SK-N-DZ (cell line): ENCODE measurements at regions not wholly inside any gene's neighbourhood (a gene's known extent, or its start where the extent isn't known, plus 50 kb on each side); places are given as distances from the start of the nearest gene placed in this dataset.

Source experiments
- DNase-seq: peaks from one replicate; pipeline ENCODE4 v3.0.0-alpha.2; 2015; ENCODE audit warnings: low spot score

DNA sequence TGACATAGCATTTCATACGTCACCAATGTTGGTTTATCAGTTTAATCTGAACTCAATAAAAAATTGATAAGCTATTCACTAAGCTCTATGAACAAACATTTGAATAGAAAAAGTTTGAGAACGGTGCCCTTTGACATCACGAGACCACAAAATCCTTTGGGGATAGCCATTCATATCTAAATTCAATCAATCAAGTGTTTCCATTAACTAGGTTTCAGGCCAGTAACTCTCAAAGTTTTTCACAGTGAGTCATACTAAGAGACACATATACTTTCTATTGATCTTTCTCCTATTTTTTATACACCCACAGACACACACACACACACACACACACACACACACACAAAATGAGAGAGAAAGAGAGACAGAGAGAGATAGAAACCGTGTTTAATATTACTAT is 235.4 kb upstream of the SNX7 start:
- DNase-seq = no peak

DNA sequence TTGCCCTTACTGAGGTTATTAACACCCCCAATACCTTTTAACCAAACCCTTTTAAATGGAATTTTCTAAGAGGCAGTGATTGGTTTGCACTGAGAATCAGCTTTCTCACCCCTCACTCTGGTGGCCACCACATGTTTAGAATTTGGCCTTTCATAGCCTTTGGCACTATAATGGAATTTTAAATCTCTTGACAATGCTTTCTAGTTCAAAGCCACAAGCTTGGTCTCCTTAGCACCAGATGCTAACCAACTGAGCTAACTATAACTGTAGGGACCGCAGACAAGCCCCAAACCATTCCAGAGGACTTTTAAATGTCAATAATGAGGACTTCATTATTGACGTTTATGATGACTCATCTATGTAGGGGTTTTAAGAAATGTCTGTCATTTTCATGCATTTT is 238.7 kb upstream of the SNX7 start:
- no peak for DNase-seq

DNA sequence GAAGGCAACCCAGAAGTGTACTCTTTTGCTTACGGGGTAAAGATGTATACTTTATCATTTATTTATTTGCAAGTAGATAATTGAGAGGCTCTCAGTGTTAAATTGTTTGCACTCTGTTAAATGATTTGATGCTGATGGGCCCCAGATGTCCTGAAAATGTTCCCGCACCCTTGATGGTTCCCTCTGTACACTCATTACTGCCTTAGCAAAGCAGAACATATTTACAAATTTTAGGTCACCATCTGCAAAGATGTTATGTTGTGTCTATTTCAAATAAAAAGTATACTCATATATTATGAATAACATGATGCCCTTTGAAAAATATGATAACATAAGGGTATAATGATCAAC is 240.5 kb upstream of the SNX7 start:
- no peak for DNase-seq

DNA sequence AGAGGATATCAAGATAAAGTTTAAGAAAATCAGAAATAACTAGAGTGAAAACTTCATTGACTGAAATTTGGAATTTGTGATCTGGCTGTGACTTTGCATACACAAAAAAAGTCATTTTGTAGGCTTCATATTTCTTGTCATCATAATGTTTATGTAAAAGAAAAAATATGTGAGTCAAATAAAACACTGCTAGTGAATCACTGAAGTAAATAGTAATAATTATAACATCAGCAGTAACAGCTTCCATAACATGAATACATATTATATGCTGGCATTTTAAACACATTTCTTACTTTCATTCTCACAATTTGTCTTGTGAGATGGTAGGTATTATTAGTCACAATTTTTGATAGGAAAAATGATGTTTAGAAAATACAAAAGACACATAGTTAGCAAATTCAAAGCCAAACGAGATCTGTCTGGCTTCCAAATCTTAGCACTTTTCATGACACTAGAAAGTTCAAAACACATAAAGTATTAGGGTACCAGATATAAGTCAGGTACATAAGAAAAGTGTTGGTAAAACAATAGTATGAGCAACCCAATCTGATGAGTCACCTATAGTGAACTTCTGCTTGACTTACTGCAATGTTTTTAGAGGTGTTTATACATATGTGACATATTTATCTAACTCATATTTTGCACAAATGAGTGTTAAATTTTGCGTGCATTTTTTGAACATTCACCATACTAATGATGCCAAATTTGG is 241.0 kb upstream of the SNX7 start:
- DNase-seq = no peak

DNA sequence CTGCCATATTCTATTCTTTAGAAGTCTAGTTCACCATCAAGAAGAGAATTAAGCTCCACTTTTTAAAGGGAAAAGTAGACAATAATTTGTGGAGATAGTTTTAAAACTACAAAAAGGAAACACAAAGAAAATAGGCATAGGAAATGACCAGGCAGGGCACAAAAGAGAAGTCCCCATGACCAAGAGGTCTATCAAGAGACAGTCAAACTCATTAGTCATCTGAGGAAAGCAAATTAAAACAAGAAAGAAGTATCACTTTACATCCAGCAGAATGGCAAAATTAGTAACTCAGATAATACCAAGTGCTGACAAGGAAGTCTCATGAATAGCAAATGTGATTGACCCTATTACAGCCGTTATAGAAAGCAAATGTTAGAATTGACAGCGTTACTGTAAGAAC is 243.7 kb upstream of the SNX7 start:
- DNase-seq = no peak

DNA sequence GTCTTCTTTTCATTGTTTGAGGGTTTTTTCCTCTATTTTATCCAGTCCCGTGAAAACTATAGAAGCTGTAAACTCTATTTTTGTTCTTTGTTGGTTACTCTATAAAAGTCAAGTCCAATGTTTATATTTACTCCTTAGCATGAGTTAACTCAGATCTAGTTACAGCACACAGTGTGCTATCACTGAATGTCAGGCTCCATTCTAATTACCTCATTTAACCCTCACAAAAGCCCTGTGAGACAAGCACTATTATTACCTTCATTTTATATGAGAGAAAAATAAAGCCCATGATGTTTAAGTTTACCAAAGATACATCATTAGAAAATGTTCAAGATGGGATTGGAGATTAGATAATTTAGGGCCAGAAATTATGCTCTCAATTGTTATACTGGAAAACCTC is 251.4 kb upstream of the SNX7 start:
- DNase-seq = no peak

DNA sequence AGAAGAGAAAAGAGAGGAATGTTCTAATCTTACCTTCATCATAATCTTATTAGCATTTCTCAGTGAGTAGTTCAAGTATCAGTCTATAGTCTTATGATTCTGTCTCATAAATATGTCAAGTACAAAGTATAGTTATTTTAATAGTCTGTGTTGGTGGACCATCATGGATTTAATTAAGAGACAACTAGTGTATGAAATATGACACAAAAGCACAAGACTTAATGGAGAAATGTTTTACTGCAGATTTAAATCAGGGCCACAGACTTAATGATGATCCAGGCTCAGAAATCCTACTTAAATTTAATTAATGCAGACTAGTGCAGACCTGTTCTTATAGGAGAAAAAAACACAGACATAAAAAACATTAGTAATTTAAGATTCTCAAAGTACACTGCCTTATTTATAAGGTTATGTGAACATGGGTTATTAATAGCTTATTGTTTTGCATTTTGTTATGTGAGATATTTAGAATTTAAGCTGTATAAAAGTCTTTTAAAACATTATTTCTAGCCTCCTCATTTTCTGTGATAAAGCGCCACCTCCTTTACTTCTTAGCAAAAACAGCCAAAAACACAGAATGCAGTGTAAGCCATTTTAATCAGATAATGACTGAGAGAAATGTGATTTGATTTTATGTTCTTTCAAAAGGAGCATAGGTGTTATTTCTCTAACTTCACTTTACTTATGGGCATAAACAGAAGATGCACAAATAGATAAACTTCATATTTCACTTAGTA is 255.0 kb upstream of the SNX7 start:
- DNase-seq = peak; percentile 51

DNA sequence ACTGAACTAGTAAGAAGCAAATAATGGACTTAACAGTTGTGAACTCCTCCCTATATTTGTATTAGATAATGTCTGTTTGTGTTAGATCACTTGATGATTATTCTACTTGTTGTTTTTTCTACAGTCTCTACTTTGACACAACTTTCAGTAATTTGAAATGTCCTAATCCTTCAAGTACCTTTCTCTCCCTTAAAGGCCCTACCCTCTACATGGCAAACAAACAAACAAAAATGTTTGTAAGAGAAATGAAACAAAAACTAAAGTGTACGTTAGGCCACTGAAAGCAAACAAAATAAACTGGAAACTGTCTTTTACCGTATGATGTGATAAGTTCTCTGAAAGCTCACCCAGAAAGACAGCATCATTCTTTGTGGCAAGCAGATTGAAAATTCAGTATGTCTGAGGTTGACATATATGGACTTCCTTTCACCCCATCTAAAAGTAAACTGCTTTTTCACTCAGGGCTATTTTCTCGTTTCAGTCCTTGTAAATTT is 255.9 kb upstream of the SNX7 start:
- DNase-seq = no peak

DNA sequence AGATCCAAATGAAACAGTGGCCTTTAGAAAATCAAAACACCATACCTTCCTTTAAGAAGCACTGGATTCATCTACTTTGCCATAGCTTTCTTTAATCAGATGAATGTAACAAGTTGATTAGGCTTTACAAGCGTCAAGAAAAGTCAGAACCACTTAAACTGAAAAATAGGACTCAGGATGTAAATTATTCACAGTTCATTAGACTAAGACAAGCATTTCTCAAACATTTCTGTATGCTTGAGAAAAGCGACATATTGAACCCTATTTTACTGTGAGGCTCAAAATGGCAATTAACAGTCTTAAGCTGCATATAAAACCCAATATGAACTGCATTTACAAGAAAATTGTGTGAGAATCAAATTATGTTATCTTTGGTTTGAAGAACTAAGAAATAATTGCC is 256.7 kb upstream of the SNX7 start:
- DNase-seq = no peak

DNA sequence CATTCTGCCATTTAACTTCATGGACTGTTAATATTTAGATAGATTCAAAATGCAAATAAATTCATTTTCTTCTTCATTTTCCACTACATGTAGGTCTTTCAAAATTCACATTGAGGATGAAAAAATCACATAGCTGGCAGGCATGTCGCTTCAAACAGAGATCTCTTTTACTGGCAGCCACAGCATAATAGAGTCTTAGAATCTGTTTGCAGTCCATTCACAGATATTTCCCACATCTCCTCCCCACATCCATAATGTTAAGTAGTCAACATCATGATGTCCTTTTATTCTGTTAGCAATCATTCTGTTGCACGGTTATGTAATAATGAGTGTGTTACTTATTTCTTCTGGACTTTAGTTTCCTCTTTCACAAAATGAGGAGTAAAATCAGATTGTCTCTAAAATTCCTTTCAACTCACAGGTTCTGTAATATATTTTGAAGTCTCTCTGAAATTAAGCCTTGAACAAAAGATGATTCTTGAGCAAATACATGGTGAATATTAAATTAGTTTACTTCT is 257.5 kb upstream of the SNX7 start:
- no peak for DNase-seq

DNA sequence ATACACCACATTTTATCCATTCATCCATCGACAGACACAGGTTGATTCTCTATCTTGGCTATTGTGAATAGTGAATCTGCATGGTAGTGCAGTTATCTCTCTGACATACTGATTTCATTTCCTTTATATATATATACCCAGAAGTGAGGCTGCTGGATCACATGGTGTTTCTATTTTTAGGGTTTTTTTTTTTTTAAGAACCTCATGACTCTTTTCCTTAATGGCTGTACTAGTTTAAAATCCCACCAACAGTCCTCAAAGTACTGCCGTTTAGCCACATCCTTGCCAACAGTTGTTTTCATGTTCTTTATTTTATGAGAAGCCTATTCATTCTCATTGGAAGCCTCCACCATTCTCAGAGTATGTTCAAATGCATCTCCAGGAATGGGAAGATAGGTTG is 258.7 kb upstream of the SNX7 start:
- no peak for DNase-seq

DNA sequence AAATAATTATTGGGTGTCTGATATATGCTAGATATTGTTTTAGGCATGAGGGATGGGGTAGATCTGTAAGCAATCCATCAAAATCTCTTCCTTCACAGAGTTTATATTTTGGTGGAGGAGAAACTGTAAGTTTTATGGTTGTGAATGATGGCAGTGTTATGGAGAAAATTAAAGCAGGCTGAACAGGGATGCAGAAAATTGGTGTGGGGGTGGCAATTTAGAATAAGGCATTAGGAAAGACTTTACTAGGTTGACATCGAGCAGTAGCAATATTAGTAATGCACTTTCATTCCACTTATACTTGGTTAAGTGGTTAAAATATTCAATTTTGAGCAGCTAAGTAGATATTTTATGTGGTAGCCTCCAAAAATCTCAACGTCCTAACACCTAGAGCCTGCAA is 261.1 kb upstream of the SNX7 start:
- no peak for DNase-seq

DNA sequence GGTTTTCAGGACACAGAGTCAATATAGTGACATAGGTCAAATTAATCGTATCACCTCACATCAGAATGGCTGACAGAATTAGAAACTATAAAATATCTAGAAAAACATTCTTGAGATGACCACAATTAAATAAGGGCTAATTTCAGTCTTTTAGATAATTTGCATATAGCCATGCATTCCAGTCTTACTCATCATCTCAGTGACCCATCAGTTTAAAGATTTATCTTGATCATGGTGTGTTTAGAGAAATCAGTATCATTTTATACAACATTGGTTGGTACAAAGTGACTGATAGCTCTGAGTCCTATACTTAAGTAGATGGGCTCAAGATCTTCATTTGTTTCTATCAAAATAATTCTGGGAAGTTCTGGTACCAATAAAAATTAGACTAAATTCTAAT is 262.3 kb upstream of the SNX7 start:
- DNase-seq = no peak

DNA sequence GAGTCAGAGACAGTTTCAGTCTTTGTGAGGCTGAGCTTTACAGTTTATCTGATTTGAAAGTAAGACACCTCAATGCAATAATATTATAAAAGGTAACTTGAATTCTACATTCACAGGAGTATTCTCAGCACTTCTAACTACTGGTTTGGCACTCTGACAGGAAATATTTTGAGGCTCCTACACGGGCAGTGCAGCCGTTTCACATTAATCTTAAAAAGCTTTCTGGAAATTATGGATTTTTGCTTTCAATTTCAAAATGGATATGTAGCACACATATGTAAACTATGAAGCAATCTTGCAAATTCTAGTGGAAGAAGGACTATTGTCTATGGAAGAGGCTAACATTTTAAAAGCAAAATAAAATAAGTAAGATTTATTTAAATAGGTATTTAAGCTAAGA is 262.9 kb upstream of the SNX7 start:
- no peak for DNase-seq

DNA sequence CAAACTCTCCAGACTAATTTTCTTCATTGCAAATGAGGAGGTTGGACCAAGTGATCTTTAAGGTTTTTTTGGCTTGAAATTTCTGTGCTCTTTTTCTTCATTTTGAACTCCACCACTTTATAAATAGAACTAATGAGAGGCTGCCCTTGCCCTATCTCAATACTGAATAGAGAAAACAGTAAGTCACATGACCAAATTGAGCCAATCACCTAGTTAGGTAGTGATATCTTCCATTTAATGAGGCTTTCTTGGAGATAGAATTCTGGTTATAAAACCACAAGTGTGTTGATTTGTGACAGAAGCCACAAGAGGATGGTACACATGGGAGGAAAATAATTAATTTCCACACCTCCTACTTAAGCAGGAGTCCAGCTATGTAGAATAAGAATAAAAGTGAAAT is 263.4 kb upstream of the SNX7 start:
- no peak for DNase-seq

DNA sequence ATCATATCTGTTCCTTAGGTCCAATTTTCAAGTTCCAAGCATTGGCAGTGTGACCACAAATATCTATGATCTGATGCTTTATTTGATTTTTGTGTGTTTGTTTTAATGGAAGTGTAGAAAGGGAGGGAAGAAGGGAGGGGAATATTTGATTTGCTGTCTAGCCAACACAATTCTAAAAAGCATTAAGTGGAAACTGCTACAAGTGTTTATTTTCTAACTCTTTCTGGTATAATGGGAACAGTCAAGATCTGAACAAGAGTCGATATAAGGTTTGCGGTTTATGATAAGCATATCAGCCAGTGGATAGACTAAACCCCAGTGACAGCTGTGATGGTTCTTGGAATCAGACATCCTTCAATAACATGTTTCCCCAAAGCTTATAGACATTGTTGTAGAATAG is 267.8 kb upstream of the SNX7 start:
- DNase-seq = no peak

DNA sequence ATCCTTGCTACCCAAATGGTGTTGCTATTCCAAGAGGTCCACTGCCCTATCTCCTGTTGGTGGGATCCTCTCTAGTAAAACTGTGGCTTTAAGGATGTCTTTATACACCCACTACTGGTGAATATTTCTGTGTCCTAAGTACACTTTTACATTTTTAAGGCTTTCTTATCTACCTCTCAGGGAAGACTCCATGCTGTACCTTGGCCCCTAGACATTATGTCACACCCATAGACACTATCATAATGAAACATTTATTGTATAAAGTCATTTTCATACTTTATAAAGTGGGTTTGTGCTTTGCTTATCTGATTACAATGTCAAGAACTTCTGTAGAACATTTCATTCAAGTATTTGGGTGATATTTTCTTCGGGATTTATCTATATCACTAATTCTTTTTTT is 270.3 kb upstream of the SNX7 start:
- no peak for DNase-seq

DNA sequence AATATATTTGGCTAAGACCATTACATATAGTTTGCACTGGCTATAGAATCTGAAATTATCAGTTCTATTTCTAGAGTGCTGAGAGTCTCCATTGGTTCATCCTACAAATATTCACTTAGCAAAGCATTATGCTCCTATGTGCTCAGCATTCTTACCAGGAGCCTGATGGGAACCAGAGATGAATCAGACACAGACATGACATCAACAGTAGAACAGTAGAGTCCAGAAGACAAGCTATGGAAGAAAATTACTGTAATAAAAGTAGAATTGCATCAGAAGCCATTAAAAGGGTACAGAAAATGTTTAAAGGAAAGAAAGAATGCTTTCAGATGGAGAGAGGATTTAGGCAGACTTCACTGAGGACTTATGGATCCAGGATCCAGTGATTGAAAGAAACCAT is 271.7 kb upstream of the SNX7 start:
- DNase-seq = no peak

DNA sequence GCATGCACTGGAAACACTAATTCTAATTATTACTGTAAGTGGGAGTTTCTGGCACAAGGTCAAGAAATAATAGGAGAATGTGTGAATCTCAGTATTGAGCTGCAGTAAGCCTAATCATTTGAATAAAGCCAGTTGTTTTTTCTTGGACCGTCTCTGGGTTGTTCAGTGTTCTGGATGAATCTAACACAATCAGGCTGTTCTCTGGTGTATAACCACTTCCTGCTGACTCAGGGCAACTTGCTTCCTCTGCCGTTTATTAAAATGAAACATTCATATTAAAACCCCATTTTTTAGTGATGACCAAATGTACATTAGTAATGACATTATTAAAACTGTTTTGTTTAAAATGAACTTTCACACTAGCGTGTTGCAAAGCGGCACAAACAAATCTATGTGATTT is 273.1 kb upstream of the SNX7 start:
- no peak for DNase-seq

DNA sequence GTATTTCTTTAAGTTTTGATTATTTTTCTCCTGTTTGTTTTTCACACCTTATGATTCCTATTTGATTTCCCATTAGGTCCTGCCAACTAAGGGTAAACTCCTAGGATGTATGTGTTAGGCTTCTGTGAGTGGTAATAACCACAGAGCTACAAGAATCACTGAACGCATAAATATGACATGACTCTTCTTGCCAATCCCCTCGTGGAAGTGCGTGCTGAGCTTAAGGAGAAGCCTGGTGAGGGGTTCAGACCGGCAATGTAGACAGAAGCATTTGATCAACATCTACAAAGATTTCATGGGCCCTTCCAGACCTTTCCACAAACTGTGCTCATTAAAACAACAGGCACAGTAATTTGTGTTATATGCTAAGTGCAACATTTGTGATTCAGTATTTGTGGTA is 273.8 kb upstream of the SNX7 start:
- no peak for DNase-seq

DNA sequence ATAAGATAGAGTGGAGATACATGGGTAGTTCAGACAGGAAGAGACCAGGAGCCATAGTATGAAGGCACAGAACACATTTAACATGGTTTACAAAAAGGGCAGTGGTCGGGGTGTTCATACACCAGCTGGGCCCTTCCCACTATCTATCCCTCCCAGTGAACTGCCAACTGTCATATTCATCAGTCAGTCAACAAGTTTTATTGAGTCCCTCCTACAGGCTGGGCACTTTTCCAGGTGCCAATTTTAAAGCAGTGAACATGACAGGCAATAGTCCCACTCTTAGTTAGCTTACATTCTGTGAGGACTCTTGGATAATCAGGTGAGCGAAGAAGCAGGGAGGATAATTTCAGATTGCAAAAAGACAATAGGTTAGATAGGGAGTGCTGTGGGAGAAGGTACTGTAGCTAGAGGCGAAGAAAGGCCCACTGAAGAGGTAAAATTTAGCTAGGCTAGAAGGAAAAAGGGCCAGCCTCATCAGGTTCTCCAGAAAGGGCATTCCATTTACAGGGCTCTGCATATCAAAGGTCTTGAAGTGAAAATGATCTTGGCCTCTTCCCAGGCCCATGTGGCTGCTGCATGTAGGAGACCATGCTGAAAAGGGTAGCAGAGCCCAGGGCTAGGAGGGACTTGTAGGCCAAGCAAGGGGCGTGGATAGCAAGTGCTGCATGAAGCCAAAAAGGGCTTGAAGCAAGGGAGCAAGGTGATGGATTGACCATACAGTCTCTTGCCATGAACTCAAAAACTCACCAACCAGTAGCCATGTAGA is 274.7 kb upstream of the SNX7 start:
- no peak for DNase-seq

DNA sequence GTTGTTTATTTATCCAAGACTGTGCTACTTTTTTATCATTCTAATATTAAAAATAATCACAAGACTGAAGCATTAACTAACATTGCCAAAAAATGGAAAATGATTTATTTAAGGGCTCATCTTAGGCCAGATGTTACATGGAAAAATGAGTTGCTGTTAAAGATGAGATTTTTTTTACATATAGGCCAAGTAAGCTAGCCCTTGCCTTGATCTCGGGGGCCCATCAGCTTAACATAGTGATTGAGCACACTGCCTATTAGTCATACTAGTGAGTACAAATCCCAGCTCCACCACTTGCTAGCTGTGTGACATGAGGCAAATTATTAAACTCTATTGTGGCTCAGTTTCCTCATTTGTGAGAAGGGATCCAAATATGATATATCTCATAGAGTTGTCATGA is 275.9 kb upstream of the SNX7 start:
- DNase-seq = no peak
